A549 (cell line): ENCODE measurements at regions not wholly inside any gene's neighbourhood (a gene's known extent, or its start where the extent isn't known, plus 50 kb on each side); places are given as distances from the start of the nearest gene placed in this dataset.

Source experiments
- CTCF ChIP-seq: fragments of >200 bp; sonication (Bioruptor Twin); formaldehyde crosslinking; IDR thresholded peaks from 3 replicates; pipeline ENCODE4 v1.5.1; 2016
- ELK1 ChIP-seq: fragments of 150-350 bp; IDR thresholded peaks from 2 replicates; pipeline ENCODE4 v1.6.1; 2014; ENCODE audit warnings: low read depth, mild to moderate bottlenecking, low read length
- EP300 ChIP-seq, 2 experiments: fragments of >200 bp; sonication (Bioruptor Twin); formaldehyde crosslinking; IDR thresholded peaks; 2 replicates in 1 of 2; 3 replicates in 1 of 2; pipeline ENCODE4 v1.6.1; 2016 to 2017
- JUNB ChIP-seq: fragments of >200 bp; sonication (Bioruptor Twin); formaldehyde crosslinking; IDR thresholded peaks from 2 replicates; pipeline ENCODE4 v1.6.1; 2016
- POLR2A ChIP-seq: IDR thresholded peaks from 2 replicates; pipeline ENCODE4 v1.6.1; 2012; ENCODE audit warnings: mild to moderate bottlenecking, low read length
- ZFP36 ChIP-seq: fragments of 450-650 bp; IDR thresholded peaks from 2 replicates; pipeline ENCODE4 v1.6.1; 2014; ENCODE audit warnings: borderline replicate concordance; ENCODE audit not compliant: partially characterized antibody

- TF ChIP-seq CTCF: no peak
- no peak for TF ChIP-seq ELK1
- TF ChIP-seq ZFP36: no peak
- no peak for TF ChIP-seq EP300 (IDR thresholded peaks at IDR 0.05)
- TF ChIP-seq POLR2A: no peak
- no peak for TF ChIP-seq JUNB
Measured at GRCh38 chr7:13115855-13116254, 428.4 kb downstream of the ARL4A start.
